ENCODE measurements at regions not wholly inside any gene's neighbourhood (a gene's known extent, or its start where the extent isn't known, plus 50 kb on each side); places are given as distances from the start of the nearest gene placed in this dataset.

DNA sequence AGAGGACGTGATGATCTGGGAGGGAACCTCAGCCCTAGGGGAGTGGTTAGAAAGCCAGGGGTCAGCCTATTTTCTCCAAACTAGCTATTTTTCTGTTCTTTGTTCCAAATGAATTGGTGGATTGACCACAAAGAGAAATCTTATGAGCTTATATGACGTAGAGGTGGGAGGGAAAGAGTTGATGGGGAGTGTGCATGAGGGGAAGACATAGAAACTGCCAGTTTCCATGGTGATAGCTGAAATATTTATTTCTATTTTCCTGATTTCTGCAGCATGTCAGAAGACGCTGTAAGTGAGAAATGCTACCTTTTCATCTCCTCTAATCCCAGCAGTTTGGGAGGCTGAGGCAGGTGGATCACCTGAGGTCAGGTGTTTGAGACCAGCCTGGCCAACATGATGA lies 51.4 kb upstream of the CISTR start:
- H3K9me3 ChIP-seq = no peaks in the 10 kb centered on the region
- H3K27ac ChIP-seq (replicated peaks in 1 of 4) = no peak overlapping the region
- H3K4me1 ChIP-seq = no peaks in the 10 kb centered on the region
- TF ChIP-seq, protein P1, sequence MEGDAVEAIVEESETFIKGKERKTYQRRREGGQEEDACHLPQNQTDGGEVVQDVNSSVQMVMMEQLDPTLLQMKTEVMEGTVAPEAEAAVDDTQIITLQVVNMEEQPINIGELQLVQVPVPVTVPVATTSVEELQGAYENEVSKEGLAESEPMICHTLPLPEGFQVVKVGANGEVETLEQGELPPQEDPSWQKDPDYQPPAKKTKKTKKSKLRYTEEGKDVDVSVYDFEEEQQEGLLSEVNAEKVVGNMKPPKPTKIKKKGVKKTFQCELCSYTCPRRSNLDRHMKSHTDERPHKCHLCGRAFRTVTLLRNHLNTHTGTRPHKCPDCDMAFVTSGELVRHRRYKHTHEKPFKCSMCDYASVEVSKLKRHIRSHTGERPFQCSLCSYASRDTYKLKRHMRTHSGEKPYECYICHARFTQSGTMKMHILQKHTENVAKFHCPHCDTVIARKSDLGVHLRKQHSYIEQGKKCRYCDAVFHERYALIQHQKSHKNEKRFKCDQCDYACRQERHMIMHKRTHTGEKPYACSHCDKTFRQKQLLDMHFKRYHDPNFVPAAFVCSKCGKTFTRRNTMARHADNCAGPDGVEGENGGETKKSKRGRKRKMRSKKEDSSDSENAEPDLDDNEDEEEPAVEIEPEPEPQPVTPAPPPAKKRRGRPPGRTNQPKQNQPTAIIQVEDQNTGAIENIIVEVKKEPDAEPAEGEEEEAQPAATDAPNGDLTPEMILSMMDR (IDR thresholded peaks at IDR 0.05) = no peak
- TF ChIP-seq EP300 (IDR thresholded peaks at IDR 0.05) = no peak
- TF ChIP-seq POLR2AphosphoS5 (IDR thresholded peaks at IDR 0.05) = no peak
- no peak for TF ChIP-seq POLR2A (IDR thresholded peaks at IDR 0.05; ENCODE audit: low read depth)
- H3K27me3 ChIP-seq = peaks cover 0 to 64% (median 4%) of the 10 kb centered on the region in 4 donors
- H3K4me3 ChIP-seq = no peak overlapping the region
- H3K36me3 ChIP-seq = no peaks in the 10 kb centered on the region
- intact Hi-C loops (cut with DNase I) = no loop called here
- DNase-seq (ENCODE audit: extremely low spot score) = no peak
- 37% methylated on average over 3 of the region's 3 CpGs for WGBS

DNA sequence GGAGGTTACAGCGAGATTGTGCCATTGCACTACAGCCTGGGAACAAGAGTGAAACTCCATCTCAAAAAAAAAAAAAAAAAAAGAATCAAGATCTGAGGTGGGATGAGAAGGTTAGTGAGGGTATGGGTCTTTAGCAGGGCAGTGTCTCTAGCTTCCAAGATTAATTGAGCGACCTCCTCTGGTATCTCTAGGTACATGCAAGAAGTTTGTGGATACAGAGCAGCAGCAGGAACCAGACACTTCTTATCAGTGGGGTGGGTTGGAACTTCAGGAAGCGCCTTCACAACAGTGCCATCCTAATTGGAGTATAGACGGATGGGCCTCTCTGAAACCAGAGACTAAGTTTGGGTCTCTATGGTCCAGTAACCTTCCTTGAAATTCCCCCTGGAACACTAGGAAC lies 51.9 kb upstream of the CISTR start:
- TF ChIP-seq POLR2AphosphoS5 (IDR thresholded peaks at IDR 0.05) (no peak), EP300 (IDR thresholded peaks at IDR 0.05) (no peak), POLR2A (IDR thresholded peaks at IDR 0.05; ENCODE audit: low read depth) (no peak)
- TF ChIP-seq, protein P1 (IDR thresholded peaks at IDR 0.05) = no peak
- Histone ChIP-seq H3K27ac (replicated peaks in 1 of 4) (no peak overlapping the region), H3K27me3 (peaks cover 0 to 64% (median 4%) of the 10 kb centered on the region in 4 donors), H3K4me3 (no peak overlapping the region), H3K36me3 (no peaks in the 10 kb centered on the region), H3K9me3 (no peaks in the 10 kb centered on the region), H3K4me1 (no peaks in the 10 kb centered on the region)
- intact Hi-C loops (cut with DNase I) = no loop called here
- DNase-seq (ENCODE audit: extremely low spot score) = no peak
- 75% methylated on average over 4 of the region's 4 CpGs for WGBS

DNA sequence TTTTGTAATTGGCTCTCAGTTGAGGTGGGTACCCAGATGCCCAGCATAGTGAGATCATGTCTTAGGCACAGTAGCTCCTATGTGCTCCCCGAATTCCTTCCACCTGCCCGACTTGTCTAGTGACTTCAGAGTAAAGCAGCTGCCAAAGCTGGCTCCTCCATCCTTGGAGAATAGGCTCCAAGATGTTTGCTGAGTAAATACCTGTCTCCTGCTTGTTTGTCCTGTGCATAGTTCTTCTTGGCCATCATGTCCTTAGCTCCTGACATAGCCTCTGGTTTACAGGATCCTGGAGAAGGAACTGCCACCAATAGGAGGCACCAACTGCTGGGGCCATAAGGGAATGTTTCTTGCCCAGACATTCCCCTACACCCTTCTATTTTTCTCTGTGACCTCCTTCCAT lies 52.6 kb upstream of the CISTR start:
- 86% methylated on average over 2 of the region's 2 CpGs for WGBS
- TF ChIP-seq, protein P1 (IDR thresholded peaks at IDR 0.05) = no peak
- TF ChIP-seq EP300 (IDR thresholded peaks at IDR 0.05) (no peak), POLR2A (IDR thresholded peaks at IDR 0.05; ENCODE audit: low read depth) (no peak), POLR2AphosphoS5 (IDR thresholded peaks at IDR 0.05) (no peak)
- H3K27me3 ChIP-seq = peaks cover 0 to 69% (median 4%) of the 10 kb centered on the region in 4 donors
- H3K4me3 ChIP-seq = no peak overlapping the region
- no peaks in the 10 kb centered on the region for H3K4me1 ChIP-seq
- DNase-seq (ENCODE audit: extremely low spot score) = no peak
- no peaks in the 10 kb centered on the region for H3K9me3 ChIP-seq
- intact Hi-C loops (cut with DNase I) = no loop called here
- H3K36me3 ChIP-seq = no peaks in the 10 kb centered on the region
- no peak overlapping the region for H3K27ac ChIP-seq (replicated peaks in 1 of 4)

DNA sequence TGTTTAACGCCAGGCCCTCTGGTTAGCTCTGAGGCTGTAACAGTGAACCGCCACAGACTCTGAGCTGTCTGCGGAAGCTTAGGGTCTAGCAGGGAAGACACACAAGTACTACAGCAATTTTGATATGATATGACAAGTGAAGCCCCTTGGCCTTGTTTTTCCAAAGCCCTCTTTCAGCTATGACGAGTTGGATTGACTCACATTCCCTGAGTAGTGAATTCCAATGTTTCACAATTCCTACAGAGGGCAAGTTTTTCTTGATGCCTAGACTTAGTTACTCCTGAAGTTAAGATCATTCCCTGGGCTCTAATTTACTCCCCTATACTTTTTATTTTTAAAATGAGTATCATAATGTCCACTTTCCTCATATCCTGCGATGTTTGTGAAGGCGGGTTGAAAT lies 53.3 kb upstream of the CISTR start:
- Histone ChIP-seq H3K9me3 (no peaks in the 10 kb centered on the region), H3K4me3 (no peak overlapping the region), H3K27ac (replicated peaks in 1 of 4) (no peak overlapping the region), H3K27me3 (peaks cover 0 to 65% (median 4%) of the 10 kb centered on the region in 4 donors), H3K4me1 (no peaks in the 10 kb centered on the region), H3K36me3 (no peaks in the 10 kb centered on the region)
- intact Hi-C loops (cut with DNase I) = no loop called here
- WGBS = 86% methylated on average over 6 of the region's 6 CpGs
- no peak for DNase-seq (ENCODE audit: extremely low spot score)
- TF ChIP-seq, protein P1 (IDR thresholded peaks at IDR 0.05) = no peak
- TF ChIP-seq EP300 (IDR thresholded peaks at IDR 0.05) (no peak), POLR2A (IDR thresholded peaks at IDR 0.05; ENCODE audit: low read depth) (no peak), POLR2AphosphoS5 (IDR thresholded peaks at IDR 0.05) (no peak)

DNA sequence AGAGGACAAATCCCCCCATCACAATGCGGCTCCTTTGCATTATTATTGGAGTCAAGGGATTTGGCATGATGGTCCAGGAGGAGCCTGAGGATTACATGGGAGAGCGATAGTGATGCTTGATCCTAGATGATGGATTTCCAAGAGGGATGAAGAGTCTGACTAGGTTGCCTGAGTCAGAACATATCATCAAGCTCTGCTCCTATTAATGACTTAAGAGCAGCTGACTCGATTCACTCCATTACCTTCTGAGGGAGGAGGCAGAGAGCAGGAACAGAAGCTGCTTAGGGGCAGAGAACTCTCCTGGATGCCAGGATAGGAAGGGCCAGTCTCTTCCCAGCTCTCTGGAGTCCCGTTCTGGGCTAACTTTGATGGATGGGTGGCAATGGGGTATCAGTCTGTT lies 54.0 kb upstream of the CISTR start:
- 80% methylated on average over 4 of the region's 4 CpGs for WGBS
- H3K9me3 ChIP-seq = no peaks in the 10 kb centered on the region
- peaks cover 0 to 61% (median 4%) of the 10 kb centered on the region in 4 donors for H3K27me3 ChIP-seq
- H3K36me3 ChIP-seq = no peaks in the 10 kb centered on the region
- intact Hi-C loops (cut with DNase I) = no loop called here
- DNase-seq (ENCODE audit: extremely low spot score) = no peak
- H3K4me3 ChIP-seq = no peak overlapping the region
- no peaks in the 10 kb centered on the region for H3K4me1 ChIP-seq
- H3K27ac ChIP-seq (replicated peaks in 1 of 4) = no peak overlapping the region
- TF ChIP-seq POLR2A (IDR thresholded peaks at IDR 0.05; ENCODE audit: low read depth) (no peak), POLR2AphosphoS5 (IDR thresholded peaks at IDR 0.05) (no peak), EP300 (IDR thresholded peaks at IDR 0.05) (no peak)
- TF ChIP-seq, protein P1 (IDR thresholded peaks at IDR 0.05) = no peak

Measured in esophagus muscularis mucosa (tissue), 4 donors.